Osteoblast (primary cell): ENCODE measurements at regions not wholly inside any gene's neighbourhood (a gene's known extent, or its start where the extent isn't known, plus 50 kb on each side); places are given as distances from the start of the nearest gene placed in this dataset.
A peak's percentile ranks its signal among the peaks of the same experiment; 100 is the strongest.

Source experiments
- DNase-seq: peaks from one replicate; pipeline ENCODE4 v3.0.0; 2011; ENCODE audit warnings: low spot score, mixed read lengths; ENCODE audit not compliant: insufficient read length; ENCODE audit errors: missing footprints
- H2AFZ ChIP-seq: 2 replicates; pipeline ENCODE4 v1.6.0; 2011; ENCODE audit warnings: mild to moderate bottlenecking, low read length
- H3K27ac ChIP-seq: 2 replicates; pipeline ENCODE4 v1.5.1; 2011; ENCODE audit warnings: mild to moderate bottlenecking, low read depth, low read length, moderate library complexity
- H3K27me3 ChIP-seq: 2 replicates; pipeline ENCODE4 v1.6.0; 2012; ENCODE audit warnings: mild to moderate bottlenecking, control low read depth, inconsistent platforms, low read length, moderate library complexity; ENCODE audit not compliant: insufficient read depth
- H3K36me3 ChIP-seq: 2 replicates; pipeline ENCODE4 v1.5.1; 2011; ENCODE audit warnings: mild to moderate bottlenecking, low read length, control low read depth, moderate library complexity; ENCODE audit not compliant: insufficient read depth
- H3K4me1 ChIP-seq: 2 replicates; pipeline ENCODE4 v1.5.1; 2011; ENCODE audit warnings: mild to moderate bottlenecking, low read length, control low read depth, moderate library complexity; ENCODE audit not compliant: insufficient read depth
- H3K4me2 ChIP-seq: 2 replicates; pipeline ENCODE4 v1.6.0; 2011; ENCODE audit warnings: mild to moderate bottlenecking, low read length; ENCODE audit not compliant: insufficient read depth
- H3K4me3 ChIP-seq: fragments of 200-600 bp; sonication (generic); 3 replicates; pipeline ENCODE4 v1.5.1; 2012; ENCODE audit warnings: mild to moderate bottlenecking, low read length, inconsistent platforms; ENCODE audit not compliant: insufficient read depth
- H3K79me2 ChIP-seq: 2 replicates; pipeline ENCODE4 v1.6.0; 2012; ENCODE audit warnings: mild to moderate bottlenecking, low read length, control low read depth, inconsistent platforms; ENCODE audit not compliant: insufficient read depth
- H3K9me3 ChIP-seq: 2 replicates; pipeline ENCODE4 v1.5.1; 2011; ENCODE audit warnings: low read depth, low read length, control low read depth
- H4K20me1 ChIP-seq: 2 replicates; pipeline ENCODE4 v1.6.0; 2012; ENCODE audit warnings: mild to moderate bottlenecking, low read length, control low read depth; ENCODE audit not compliant: insufficient read depth
- TF ChIP-seq, protein P1 (sequence below): IDR thresholded peaks from 2 replicates; pipeline ENCODE4 v1.5.1; 2011; ENCODE audit warnings: mild to moderate bottlenecking, low read depth, low read length, moderate library complexity; ENCODE audit errors: extremely low read depth

DNA sequence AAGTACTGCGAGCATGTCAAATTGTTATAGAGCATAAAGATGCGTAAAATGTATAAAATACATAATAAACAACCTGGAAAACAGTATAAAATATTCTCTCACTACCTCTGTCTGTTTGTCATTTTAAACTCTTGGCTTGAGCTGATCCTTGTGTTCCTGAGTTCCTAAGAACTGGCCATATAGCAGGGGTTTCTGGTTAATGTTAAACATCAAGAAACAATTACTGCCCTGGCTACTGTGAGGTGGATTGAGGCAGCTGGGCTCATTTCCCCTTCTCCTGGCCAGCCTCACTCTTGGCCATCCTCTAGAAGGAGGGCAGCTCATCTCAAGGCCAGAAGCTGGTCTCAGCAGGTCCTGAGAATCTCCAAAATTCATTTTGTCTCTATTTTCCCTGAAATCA lies 297.3 kb upstream of the USP24 start:
- no peak for DNase-seq
- H3K4me1 ChIP-seq: peaks cover 6% of the 10 kb centered on the region
- H3K36me3 ChIP-seq: no peaks in the 10 kb centered on the region
- no peaks in the 10 kb centered on the region for H4K20me1 ChIP-seq
- H3K79me2 ChIP-seq: no peaks in the 10 kb centered on the region
- TF ChIP-seq, protein P1, sequence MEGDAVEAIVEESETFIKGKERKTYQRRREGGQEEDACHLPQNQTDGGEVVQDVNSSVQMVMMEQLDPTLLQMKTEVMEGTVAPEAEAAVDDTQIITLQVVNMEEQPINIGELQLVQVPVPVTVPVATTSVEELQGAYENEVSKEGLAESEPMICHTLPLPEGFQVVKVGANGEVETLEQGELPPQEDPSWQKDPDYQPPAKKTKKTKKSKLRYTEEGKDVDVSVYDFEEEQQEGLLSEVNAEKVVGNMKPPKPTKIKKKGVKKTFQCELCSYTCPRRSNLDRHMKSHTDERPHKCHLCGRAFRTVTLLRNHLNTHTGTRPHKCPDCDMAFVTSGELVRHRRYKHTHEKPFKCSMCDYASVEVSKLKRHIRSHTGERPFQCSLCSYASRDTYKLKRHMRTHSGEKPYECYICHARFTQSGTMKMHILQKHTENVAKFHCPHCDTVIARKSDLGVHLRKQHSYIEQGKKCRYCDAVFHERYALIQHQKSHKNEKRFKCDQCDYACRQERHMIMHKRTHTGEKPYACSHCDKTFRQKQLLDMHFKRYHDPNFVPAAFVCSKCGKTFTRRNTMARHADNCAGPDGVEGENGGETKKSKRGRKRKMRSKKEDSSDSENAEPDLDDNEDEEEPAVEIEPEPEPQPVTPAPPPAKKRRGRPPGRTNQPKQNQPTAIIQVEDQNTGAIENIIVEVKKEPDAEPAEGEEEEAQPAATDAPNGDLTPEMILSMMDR: no peak
- H3K4me3 ChIP-seq: no peak overlapping the region
- no peaks in the 10 kb centered on the region for H3K9me3 ChIP-seq
- no peaks in the 10 kb centered on the region for H3K27me3 ChIP-seq
- H2AFZ ChIP-seq: no peak overlapping the region
- H3K27ac ChIP-seq: no peak overlapping the region
- H3K4me2 ChIP-seq: no peak overlapping the region

DNA sequence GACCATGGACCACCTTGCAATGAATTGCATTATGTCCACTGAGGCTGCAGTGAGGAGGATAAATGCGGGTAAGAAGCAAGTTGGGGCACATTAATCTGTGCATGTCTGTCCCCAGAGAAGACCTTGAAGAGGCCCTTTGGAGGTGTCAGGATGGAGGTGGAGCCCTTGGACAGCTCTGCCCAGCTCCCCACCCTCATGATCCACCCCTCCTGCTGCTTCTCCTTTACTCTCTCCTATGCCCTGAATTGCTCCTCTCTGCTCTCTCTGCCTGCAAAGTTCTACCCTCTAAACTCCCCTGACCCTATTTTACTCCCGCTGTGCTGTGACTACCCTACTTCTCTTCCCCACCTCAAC lies 292.4 kb upstream of the USP24 start:
- no peak for DNase-seq
- TF ChIP-seq, protein P1: no peak
- no peaks in the 10 kb centered on the region for H3K79me2 ChIP-seq
- H2AFZ ChIP-seq: peak overlapping the region; percentile 33
- H3K27ac ChIP-seq: peak overlapping the region; percentile 48
- H3K9me3 ChIP-seq: no peaks in the 10 kb centered on the region
- no peak overlapping the region for H3K4me3 ChIP-seq
- H3K4me1 ChIP-seq: peaks cover 32% of the 10 kb centered on the region
- no peaks in the 10 kb centered on the region for H3K27me3 ChIP-seq
- H3K4me2 ChIP-seq: peak overlapping the region; percentile 61
- H4K20me1 ChIP-seq: no peaks in the 10 kb centered on the region
- H3K36me3 ChIP-seq: no peaks in the 10 kb centered on the region

- Histone ChIP-seq H3K27ac (peak overlapping the region; percentile 48), H2AFZ (peak overlapping the region; percentile 33), H3K79me2 (no peaks in the 10 kb centered on the region), H3K36me3 (no peaks in the 10 kb centered on the region), H4K20me1 (no peaks in the 10 kb centered on the region), H3K27me3 (no peaks in the 10 kb centered on the region), H3K4me2 (peak overlapping the region; percentile 61), H3K9me3 (no peaks in the 10 kb centered on the region), H3K4me1 (peaks cover 32% of the 10 kb centered on the region), H3K4me3 (no peak overlapping the region)
- DNase-seq: peak; percentile 58
- TF ChIP-seq, protein P1: peak; percentile 27
Measured at GRCh38 chr1:55506740-55507577, 291.8 kb upstream of the USP24 start.

DNA sequence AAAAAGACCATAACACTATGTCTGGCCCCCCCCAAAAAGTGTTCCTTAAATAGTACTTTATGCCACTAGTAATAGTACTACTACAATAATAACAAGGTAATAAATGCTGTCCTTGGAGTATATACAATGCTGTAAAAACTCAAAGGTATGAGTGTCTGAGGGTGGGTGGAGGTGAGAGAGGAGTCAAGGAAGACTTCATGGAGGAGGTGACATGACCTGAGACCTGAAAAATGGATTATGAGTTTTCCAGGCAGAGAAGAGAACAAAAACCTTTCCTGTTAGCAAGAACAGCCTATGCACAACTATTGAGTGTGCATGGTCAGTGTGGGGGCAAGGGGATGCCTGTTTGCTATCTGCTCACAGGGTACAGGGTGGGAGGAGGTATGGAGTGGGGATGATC lies 290.2 kb upstream of the USP24 start:
- TF ChIP-seq, protein P1: no peak

More for the DNA sequence above, 290.2 kb upstream of the USP24 start:
- Histone ChIP-seq H4K20me1 (no peaks in the 10 kb centered on the region), H3K36me3 (no peaks in the 10 kb centered on the region), H3K4me3 (no peak overlapping the region), H3K9me3 (no peaks in the 10 kb centered on the region), H3K27me3 (no peaks in the 10 kb centered on the region), H3K27ac (no peak overlapping the region), H2AFZ (no peak overlapping the region), H3K4me2 (no peak overlapping the region), H3K4me1 (peaks cover 32% of the 10 kb centered on the region), H3K79me2 (no peaks in the 10 kb centered on the region)
- no peak for DNase-seq
